ENCODE measurements at regions not wholly inside any gene's neighbourhood (a gene's known extent, or its start where the extent isn't known, plus 50 kb on each side); places are given as distances from the start of the nearest gene placed in this dataset.

GRCh38 chr18:37640504-37640903 is 74.9 kb upstream of the CELF4 start:
- H3K4me3 ChIP-seq = no peak overlapping the region
- no peak for TF ChIP-seq ATF7 (IDR thresholded peaks at IDR 0.05; ENCODE audit: low read depth)
- TF ChIP-seq NR2F1 (conservative IDR thresholded peaks at IDR 0.05) = no peak
- TF ChIP-seq PBX3 (IDR thresholded peaks at IDR 0.05; ENCODE audit: insufficient replicate concordance, low read depth, low read length) = no peak
- no peaks in the 10 kb centered on the region for H3K27me3 ChIP-seq (replicated peaks in 1 of 2; ENCODE audit: control insufficient read depth in 2 of 2, insufficient read depth in 2 of 2, low read length in 1 of 2)
- H3K4me2 ChIP-seq (ENCODE audit: control insufficient read depth, insufficient read depth) = no peak overlapping the region
- intact Hi-C loops (cut with micrococcal nuclease; ENCODE audit: unreplicated experiment) = no loop called here
- ChIA-PET POLR2A (no interaction called here), RAD21 (ENCODE audit: unreplicated experiment) (no interaction called here), SMC1A (ENCODE audit: uncharacterized antibody, unreplicated experiment) (no interaction called here), CTCF (no interaction called here)
- H2AFZ ChIP-seq (ENCODE audit: control insufficient read depth, low read depth, low read length) = no peak overlapping the region
- no peak for DNase-seq (ENCODE audit: low read depth, low spot score)
- no TSS peak for BruUV-seq (replicated peaks)
- no peak for ATAC-seq
- H3K36me3 ChIP-seq (ENCODE audit: control insufficient read depth in 2 of 2, insufficient read depth in 2 of 2, low read length in 1 of 2) = no peaks in the 10 kb centered on the region
- in situ Hi-C loops (cut with MboI) = no loop called here
- FAIRE-seq = no peak
- H3K9me3 ChIP-seq (replicated peaks; ENCODE audit: control insufficient read depth, insufficient read depth, low read length) = no peaks in the 10 kb centered on the region
- no peaks in the 10 kb centered on the region for H3K79me2 ChIP-seq (ENCODE audit: control insufficient read depth, insufficient read depth, low read length)
- no peak overlapping the region for H3K9ac ChIP-seq (ENCODE audit: control insufficient read depth, insufficient read depth, low read length)
- no peaks in the 10 kb centered on the region for H4K20me1 ChIP-seq (ENCODE audit: control insufficient read depth, insufficient read depth)
- H3K4me1 ChIP-seq (ENCODE audit: control insufficient read depth, insufficient read depth, low read length) = no peaks in the 10 kb centered on the region
- H3K27ac ChIP-seq (ENCODE audit: control insufficient read depth, insufficient read depth) = no peak overlapping the region

- DNase-seq (ENCODE audit: low read depth, low spot score) (no peak), ATAC-seq (no peak), FAIRE-seq (no peak)
- H3K4me2 ChIP-seq (ENCODE audit: control insufficient read depth, insufficient read depth) = no peak overlapping the region
- H3K4me1 ChIP-seq (ENCODE audit: control insufficient read depth, insufficient read depth, low read length) = no peaks in the 10 kb centered on the region
- no peaks in the 10 kb centered on the region for H3K27me3 ChIP-seq (replicated peaks in 1 of 2; ENCODE audit: control insufficient read depth in 2 of 2, insufficient read depth in 2 of 2, low read length in 1 of 2)
- no peak overlapping the region for H3K4me3 ChIP-seq
- POLR2A ChIA-PET = no interaction called here
- in situ Hi-C loops (cut with MboI) (no loop called here), intact Hi-C loops (cut with micrococcal nuclease; ENCODE audit: unreplicated experiment) (no loop called here)
- BruUV-seq (replicated peaks) = no TSS peak
- no peaks in the 10 kb centered on the region for H3K9me3 ChIP-seq (replicated peaks; ENCODE audit: control insufficient read depth, insufficient read depth, low read length)
- no peaks in the 10 kb centered on the region for H3K79me2 ChIP-seq (ENCODE audit: control insufficient read depth, insufficient read depth, low read length)
- no peaks in the 10 kb centered on the region for H4K20me1 ChIP-seq (ENCODE audit: control insufficient read depth, insufficient read depth)
- no peak overlapping the region for H3K27ac ChIP-seq (ENCODE audit: control insufficient read depth, insufficient read depth)
- no peak overlapping the region for H3K9ac ChIP-seq (ENCODE audit: control insufficient read depth, insufficient read depth, low read length)
- RAD21 ChIA-PET (ENCODE audit: unreplicated experiment) = no interaction called here
- CTCF ChIA-PET = no interaction called here
- SMC1A ChIA-PET (ENCODE audit: uncharacterized antibody, unreplicated experiment) = no interaction called here
- TF ChIP-seq KDM1A (IDR thresholded peaks at IDR 0.05; ENCODE audit: borderline replicate concordance) (no peak), ETV6 (conservative IDR thresholded peaks at IDR 0.05 in 1 of 2, IDR thresholded peaks at IDR 0.05 in 1 of 2; ENCODE audit: borderline replicate concordance in 1 of 2, low read depth in 1 of 2) (no peak), SUPT20H (IDR thresholded peaks at IDR 0.05; ENCODE audit: borderline replicate concordance, control insufficient read depth, low read depth, low read length) (no peak), PML (IDR thresholded peaks at IDR 0.05; ENCODE audit: low read length) (no peak), POLR2AphosphoS2 (IDR thresholded peaks at IDR 0.05; ENCODE audit: low read depth, low read length) (no peak), POLR2AphosphoS5 (IDR thresholded peaks at IDR 0.05; ENCODE audit: low read length) (no peak), SIX5 (IDR thresholded peaks at IDR 0.05; ENCODE audit: low read depth, low read length, severe bottlenecking) (no peak), PAX5 (IDR thresholded peaks at IDR 0.05; ENCODE audit: borderline replicate concordance, low read depth, low read length) (no peak), MEF2A (IDR thresholded peaks at IDR 0.05; ENCODE audit: insufficient read depth, low read depth, low read length) (no peak)
- no peaks in the 10 kb centered on the region for H3K36me3 ChIP-seq (ENCODE audit: control insufficient read depth in 2 of 2, insufficient read depth in 2 of 2, low read length in 1 of 2)
- WGBS (ENCODE audit: insufficient coverage, insufficient replicate concordance, low lambda C conversion rate, missing lambda C conversion rate) = 3% methylated on average over 3 of the region's 3 CpGs
- H2AFZ ChIP-seq (ENCODE audit: control insufficient read depth, low read depth, low read length) = no peak overlapping the region
Observed at GRCh38 chr18:37639846-37640245, 74.2 kb upstream of the CELF4 start.

All from GM12878 (cell line).